ENCODE measurements at regions not wholly inside any gene's neighbourhood (a gene's known extent, or its start where the extent isn't known, plus 50 kb on each side); places are given as distances from the start of the nearest gene placed in this dataset.
"Not testable (repeated sequence)": the region's sequence is repeated elsewhere in the genome, so short reads cannot be mapped to it uniquely, and the experiment has no call there.

DNA sequence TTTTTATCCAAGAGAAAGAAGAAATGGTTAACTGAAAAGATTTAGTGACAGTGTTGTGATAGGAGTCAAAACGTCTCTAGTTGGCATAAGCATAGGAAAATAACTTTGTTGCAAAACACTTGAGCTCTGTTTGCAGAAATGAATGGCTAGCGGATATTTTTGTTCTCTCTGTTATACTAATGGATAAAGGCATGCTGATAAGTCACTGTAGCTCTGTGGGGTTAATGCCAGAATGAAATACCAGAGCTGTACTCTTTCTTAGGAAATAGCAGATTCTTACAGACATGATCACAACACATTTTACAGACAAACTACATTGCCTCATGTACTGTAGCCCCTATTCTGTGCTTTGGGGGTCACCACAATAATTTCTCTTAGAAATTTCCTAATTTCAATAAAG lies 202.8 kb downstream of the DMRTA1 start:
- Mint-ChIP-seq H3K27ac (ENCODE audit: unreplicated experiment) (no peak overlapping the region), H3K4me3 (no peak overlapping the region), H3K36me3 (ENCODE audit: low read depth) (no peaks in the 10 kb centered on the region), H3K9me3 (no peaks in the 10 kb centered on the region), H3K4me1 (no peaks in the 10 kb centered on the region), H3K27me3 (ENCODE audit: low read depth) (no peaks in the 10 kb centered on the region)
- no peak for DNase-seq (ENCODE audit: low read depth, low spot score)
- TF ChIP-seq, protein P1, sequence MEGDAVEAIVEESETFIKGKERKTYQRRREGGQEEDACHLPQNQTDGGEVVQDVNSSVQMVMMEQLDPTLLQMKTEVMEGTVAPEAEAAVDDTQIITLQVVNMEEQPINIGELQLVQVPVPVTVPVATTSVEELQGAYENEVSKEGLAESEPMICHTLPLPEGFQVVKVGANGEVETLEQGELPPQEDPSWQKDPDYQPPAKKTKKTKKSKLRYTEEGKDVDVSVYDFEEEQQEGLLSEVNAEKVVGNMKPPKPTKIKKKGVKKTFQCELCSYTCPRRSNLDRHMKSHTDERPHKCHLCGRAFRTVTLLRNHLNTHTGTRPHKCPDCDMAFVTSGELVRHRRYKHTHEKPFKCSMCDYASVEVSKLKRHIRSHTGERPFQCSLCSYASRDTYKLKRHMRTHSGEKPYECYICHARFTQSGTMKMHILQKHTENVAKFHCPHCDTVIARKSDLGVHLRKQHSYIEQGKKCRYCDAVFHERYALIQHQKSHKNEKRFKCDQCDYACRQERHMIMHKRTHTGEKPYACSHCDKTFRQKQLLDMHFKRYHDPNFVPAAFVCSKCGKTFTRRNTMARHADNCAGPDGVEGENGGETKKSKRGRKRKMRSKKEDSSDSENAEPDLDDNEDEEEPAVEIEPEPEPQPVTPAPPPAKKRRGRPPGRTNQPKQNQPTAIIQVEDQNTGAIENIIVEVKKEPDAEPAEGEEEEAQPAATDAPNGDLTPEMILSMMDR (conservative IDR thresholded peaks at IDR 0.05): no peak

DNA sequence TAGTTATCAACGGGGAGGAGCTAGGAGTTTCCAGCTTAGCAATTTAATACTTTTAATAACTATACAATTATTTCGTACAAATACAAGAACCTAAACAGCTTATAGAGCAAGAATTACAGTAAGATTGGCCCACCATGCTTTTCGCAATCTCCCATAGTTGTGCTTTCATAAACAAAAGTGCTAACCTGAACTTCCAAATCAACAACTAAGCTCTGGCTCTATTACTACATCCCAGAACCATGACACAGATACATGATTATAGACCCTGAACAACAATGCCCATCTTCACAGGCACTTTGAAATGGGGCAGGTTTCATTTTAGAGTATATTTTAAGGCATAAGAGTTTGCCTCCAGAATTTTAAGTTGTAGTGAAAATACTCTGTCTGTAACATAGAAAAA lies 203.5 kb downstream of the DMRTA1 start:
- H3K27ac Mint-ChIP-seq (ENCODE audit: unreplicated experiment): no peak overlapping the region
- TF ChIP-seq, protein P1 (conservative IDR thresholded peaks at IDR 0.05): no peak
- H3K4me1 Mint-ChIP-seq: no peaks in the 10 kb centered on the region
- no peaks in the 10 kb centered on the region for H3K27me3 Mint-ChIP-seq (ENCODE audit: low read depth)
- DNase-seq (ENCODE audit: low read depth, low spot score): no peak
- H3K4me3 Mint-ChIP-seq: no peak overlapping the region
- no peaks in the 10 kb centered on the region for H3K36me3 Mint-ChIP-seq (ENCODE audit: low read depth)
- no peaks in the 10 kb centered on the region for H3K9me3 Mint-ChIP-seq

DNA sequence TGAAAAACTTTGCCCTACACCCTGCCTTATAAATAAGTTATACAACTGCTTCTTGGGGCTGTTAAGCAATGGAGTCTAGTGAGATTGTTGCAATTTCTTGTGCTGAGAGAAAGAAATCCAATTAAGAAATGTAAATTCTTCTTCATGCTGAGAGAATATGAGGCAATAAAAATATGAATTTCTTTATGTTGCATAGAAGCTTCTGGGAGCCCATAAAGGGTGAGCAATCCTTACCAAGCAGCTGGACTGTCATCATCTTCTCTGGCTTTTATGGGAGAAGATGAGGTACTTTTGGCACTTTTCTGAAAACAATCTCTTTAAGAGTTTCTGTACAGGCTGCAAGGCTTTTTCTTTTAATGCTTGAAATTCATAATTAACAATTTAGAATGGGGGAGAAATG lies 204.3 kb downstream of the DMRTA1 start:
- no peak overlapping the region for H3K27ac Mint-ChIP-seq (ENCODE audit: unreplicated experiment)
- TF ChIP-seq, protein P1 (conservative IDR thresholded peaks at IDR 0.05): no peak

DNA sequence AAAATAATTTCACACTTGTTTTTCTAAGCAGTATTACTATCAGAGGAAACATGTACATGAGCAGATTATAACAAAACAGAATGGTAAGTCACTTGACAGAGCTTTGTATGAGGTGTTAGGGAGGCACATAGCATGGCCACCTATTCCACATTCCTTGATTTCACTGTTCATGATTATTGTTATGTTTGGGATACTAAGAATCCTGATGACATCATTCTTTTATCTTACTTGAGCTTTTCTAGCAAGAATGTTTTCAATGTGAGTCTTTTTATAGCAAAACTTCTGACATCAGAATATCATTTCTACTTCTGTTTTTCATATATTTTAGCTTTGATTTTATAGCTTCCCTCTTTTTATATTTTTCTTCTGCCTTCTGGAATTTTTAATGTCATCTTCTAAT lies 208.2 kb downstream of the DMRTA1 start:
- H3K36me3 Mint-ChIP-seq (ENCODE audit: low read depth): no peaks in the 10 kb centered on the region
- H3K27ac Mint-ChIP-seq (ENCODE audit: unreplicated experiment): no peak overlapping the region
- DNase-seq (ENCODE audit: low read depth, low spot score): no peak
- H3K4me1 Mint-ChIP-seq: no peaks in the 10 kb centered on the region
- H3K27me3 Mint-ChIP-seq (ENCODE audit: low read depth): no peaks in the 10 kb centered on the region
- TF ChIP-seq, protein P1 (conservative IDR thresholded peaks at IDR 0.05): no peak
- no peaks in the 10 kb centered on the region for H3K9me3 Mint-ChIP-seq
- H3K4me3 Mint-ChIP-seq: no peak overlapping the region

More for the DNA sequence above, 204.3 kb downstream of the DMRTA1 start:
- Mint-ChIP-seq H3K9me3 (no peaks in the 10 kb centered on the region), H3K36me3 (ENCODE audit: low read depth) (no peaks in the 10 kb centered on the region), H3K4me1 (no peaks in the 10 kb centered on the region), H3K27me3 (ENCODE audit: low read depth) (no peaks in the 10 kb centered on the region), H3K4me3 (no peak overlapping the region)
- DNase-seq (ENCODE audit: low read depth, low spot score): no peak

DNA sequence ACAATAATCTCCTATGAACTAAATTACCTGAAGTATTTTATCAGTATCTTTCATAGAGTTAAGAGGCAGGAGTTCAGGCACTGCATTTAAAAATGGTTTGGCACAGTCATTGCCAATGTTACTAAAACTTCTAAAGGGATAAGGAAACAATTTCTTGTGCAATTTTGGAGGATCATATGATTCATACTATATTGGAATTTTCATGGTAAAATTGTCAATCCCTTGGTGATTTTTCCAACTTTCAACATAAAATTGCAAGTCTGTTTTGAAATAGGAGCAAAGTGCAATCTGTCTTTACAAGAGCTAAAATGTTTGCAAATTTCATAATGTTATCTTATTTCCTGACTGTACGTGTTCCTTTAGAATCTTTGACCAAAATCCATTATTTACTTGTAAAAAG lies 211.1 kb downstream of the DMRTA1 start:
- no peaks in the 10 kb centered on the region for H3K36me3 Mint-ChIP-seq (ENCODE audit: low read depth)
- no peaks in the 10 kb centered on the region for H3K4me1 Mint-ChIP-seq
- TF ChIP-seq, protein P1 (conservative IDR thresholded peaks at IDR 0.05): no peak
- H3K27me3 Mint-ChIP-seq (ENCODE audit: low read depth): no peaks in the 10 kb centered on the region
- H3K9me3 Mint-ChIP-seq: no peaks in the 10 kb centered on the region
- H3K27ac Mint-ChIP-seq (ENCODE audit: unreplicated experiment): no peak overlapping the region
- DNase-seq (ENCODE audit: low read depth, low spot score): no peak
- no peak overlapping the region for H3K4me3 Mint-ChIP-seq

DNA sequence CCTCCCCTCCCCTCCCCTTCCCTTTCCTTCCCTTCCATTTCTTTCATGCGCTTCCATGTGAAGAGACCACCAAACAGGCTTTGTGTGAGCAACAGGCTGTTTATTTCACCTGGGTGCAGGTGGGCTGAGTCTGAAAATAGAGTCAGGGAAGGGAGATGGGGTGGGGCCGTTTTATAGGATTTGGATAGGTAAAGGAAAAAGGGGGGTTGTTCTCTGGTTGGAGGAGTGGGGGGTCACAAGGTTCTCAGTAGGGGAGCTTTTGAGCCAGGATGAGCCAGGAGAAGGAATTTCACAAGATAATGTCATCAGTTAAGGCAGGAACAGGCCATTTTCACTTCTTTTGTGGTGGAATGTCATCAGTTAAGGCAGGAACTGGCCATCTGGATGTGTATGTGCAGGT lies 211.9 kb downstream of the DMRTA1 start:
- H3K27me3 Mint-ChIP-seq (ENCODE audit: low read depth); H3K4me1 Mint-ChIP-seq; H3K27ac Mint-ChIP-seq (ENCODE audit: unreplicated experiment); DNase-seq (ENCODE audit: low read depth, low spot score); H3K4me3 Mint-ChIP-seq; H3K36me3 Mint-ChIP-seq (ENCODE audit: low read depth); H3K9me3 Mint-ChIP-seq: not testable (repeated sequence)
